Astrocyte of the spinal cord (primary cell): ENCODE measurements at regions not wholly inside any gene's neighbourhood (a gene's known extent, or its start where the extent isn't known, plus 50 kb on each side); places are given as distances from the start of the nearest gene placed in this dataset.

ENCODE experiments used
- DNase-seq: peaks from one replicate; pipeline ENCODE4 v3.0.0; 2011; ENCODE audit warnings: low read depth, low spot score
- H3K4me3 ChIP-seq: 2 replicates; pipeline ENCODE4 v1.5.1; 2011; ENCODE audit warnings: low read depth, mild to moderate bottlenecking, low read length, moderate library complexity
- CTCF ChIP-seq: IDR thresholded peaks from 2 replicates; pipeline ENCODE4 v1.5.1; 2012; ENCODE audit warnings: low read depth, mild to moderate bottlenecking, low read length, inconsistent platforms
- in situ Hi-C: cut with HindIII; loops from 2 replicates; pipeline ENCODE4 v1.10.0; 2017; ENCODE audit warnings: low sequenced_read_pairs

- in situ Hi-C loops: no loop called here
- no peak overlapping the region for H3K4me3 ChIP-seq
- no peak for DNase-seq
- TF ChIP-seq CTCF: no peak
These were observed 255.1 kb upstream of the B3GAT1 start for GRCh38 chr11:134667175-134667500.

- DNase-seq: no peak
- no peak for TF ChIP-seq CTCF
- H3K4me3 ChIP-seq: no peak overlapping the region
- in situ Hi-C loops: no loop called here
These were observed 254.5 kb upstream of the B3GAT1 start for GRCh38 chr11:134666273-134667174.

- no peak for TF ChIP-seq CTCF
- no peak overlapping the region for H3K4me3 ChIP-seq
- in situ Hi-C loops: no loop called here
- no peak for DNase-seq
These were observed 253.7 kb upstream of the B3GAT1 start for GRCh38 chr11:134665571-134666270.

GRCh38 chr11:134665188-134665535 is 253.1 kb upstream of the B3GAT1 start:
- no peak for DNase-seq
- no peak for TF ChIP-seq CTCF
- H3K4me3 ChIP-seq: no peak overlapping the region
- in situ Hi-C loops: no loop called here

GRCh38 chr11:134664447-134665187 is 252.6 kb upstream of the B3GAT1 start:
- in situ Hi-C loops: no loop called here
- no peak for TF ChIP-seq CTCF
- DNase-seq: no peak
- no peak overlapping the region for H3K4me3 ChIP-seq

GRCh38 chr11:134663506-134664313 is 251.7 kb upstream of the B3GAT1 start:
- in situ Hi-C loops: no loop called here
- TF ChIP-seq CTCF: no peak
- no peak for DNase-seq

More at GRCh38 chr11:134663506-134664313, 251.7 kb upstream of the B3GAT1 start:
- H3K4me3 ChIP-seq: no peak overlapping the region
